Natural killer cell treated with Interleukin-12 subunit alpha and Interleukin-12 subunit beta and Interleukin-15 and Interleukin-18, amount 100 ng/mL, for 72 hours (primary cell): ENCODE measurements at regions not wholly inside any gene's neighbourhood (a gene's known extent, or its start where the extent isn't known, plus 50 kb on each side); places are given as distances from the start of the nearest gene placed in this dataset.

Experiments used
- ATAC-seq, 2 donors: fragments of 150-1000 bp; cut with Tn5 transposase in 1 of 2; sonication (Bioruptor Pico), chemical (Tn5 transposase) in 1 of 2; 2 replicates each; pipeline ENCODE4 v1.10.0; 2021
- DNase-seq: peaks from one replicate; pipeline ENCODE4 v3.0.0; 2022; ENCODE audit warnings: low spot score
- H3K27ac Mint-ChIP-seq, 2 donors: 1 replicate in 1 of 2; 2 replicates in 1 of 2; pipeline ENCODE4 v1.8.0; 2022; ENCODE audit warnings: mixed read lengths in 2 of 2, mild to moderate bottlenecking in 1 of 2, moderate library complexity in 1 of 2
- H3K27me3 Mint-ChIP-seq, 2 donors: 1 replicate in 1 of 2; 2 replicates in 1 of 2; pipeline ENCODE4 v1.8.0; 2022; ENCODE audit warnings: mixed read lengths in 2 of 2
- H3K36me3 Mint-ChIP-seq: one replicate; pipeline ENCODE4 v1.8.0; 2022; ENCODE audit warnings: mixed read lengths
- H3K4me1 Mint-ChIP-seq, 2 donors: 1 replicate in 1 of 2; 2 replicates in 1 of 2; pipeline ENCODE4 v1.8.0; 2022; ENCODE audit warnings: low read depth in 2 of 2, mixed read lengths in 2 of 2, mild to moderate bottlenecking in 1 of 2
- H3K4me3 Mint-ChIP-seq: one replicate; pipeline ENCODE4 v1.8.0; 2022; ENCODE audit warnings: mixed read lengths
- H3K9me3 Mint-ChIP-seq: 2 replicates; pipeline ENCODE4 v1.8.0; 2022; ENCODE audit warnings: mixed read lengths

GRCh38 chr7:54141576-54141975 lies 400.6 kb upstream of the VSTM2A start:
- Mint-ChIP-seq H3K4me1 (no peaks in the 10 kb centered on the region), H3K27ac (no peak overlapping the region), H3K27me3 (no peaks in the 10 kb centered on the region), H3K36me3 (peaks cover 6% of the 10 kb centered on the region), H3K4me3 (no peak overlapping the region), H3K9me3 (peaks cover 24% of the 10 kb centered on the region)
- no peak for DNase-seq
- ATAC-seq = no peak

- Mint-ChIP-seq H3K36me3 (no peaks in the 10 kb centered on the region), H3K27ac (no peak overlapping the region), H3K9me3 (peaks cover 26% of the 10 kb centered on the region), H3K4me1 (no peaks in the 10 kb centered on the region), H3K27me3 (no peaks in the 10 kb centered on the region), H3K4me3 (no peak overlapping the region)
- ATAC-seq (no peak), DNase-seq (no peak)
Observed at GRCh38 chr7:54145716-54146115, 396.5 kb upstream of the VSTM2A start.

GRCh38 chr7:54153462-54153861 lies 388.7 kb upstream of the VSTM2A start:
- Mint-ChIP-seq H3K4me3 (no peak overlapping the region), H3K27ac (no peak overlapping the region), H3K36me3 (peaks cover 9% of the 10 kb centered on the region), H3K27me3 (no peaks in the 10 kb centered on the region), H3K9me3 (peaks cover 23% of the 10 kb centered on the region), H3K4me1 (no peaks in the 10 kb centered on the region)
- DNase-seq (no peak), ATAC-seq (no peak)

- H3K27ac Mint-ChIP-seq = no peak overlapping the region
- no peak for ATAC-seq
- DNase-seq = no peak
- H3K36me3 Mint-ChIP-seq = peaks cover 6% of the 10 kb centered on the region
- H3K27me3 Mint-ChIP-seq = no peaks in the 10 kb centered on the region
- no peaks in the 10 kb centered on the region for H3K4me1 Mint-ChIP-seq
- H3K9me3 Mint-ChIP-seq = peaks cover 14% of the 10 kb centered on the region
- no peak overlapping the region for H3K4me3 Mint-ChIP-seq
Observed at GRCh38 chr7:54159088-54159487, 383.1 kb upstream of the VSTM2A start.

GRCh38 chr7:54161621-54162020 lies 380.6 kb upstream of the VSTM2A start:
- Mint-ChIP-seq H3K36me3 (peaks cover 6% of the 10 kb centered on the region), H3K4me1 (no peaks in the 10 kb centered on the region), H3K27ac (no peak overlapping the region), H3K4me3 (no peak overlapping the region), H3K27me3 (no peaks in the 10 kb centered on the region), H3K9me3 (peaks cover 12% of the 10 kb centered on the region)
- no peak for DNase-seq
- no peak for ATAC-seq

- H3K27me3 Mint-ChIP-seq = no peaks in the 10 kb centered on the region
- DNase-seq (no peak), ATAC-seq (no peak)
- H3K4me1 Mint-ChIP-seq = no peaks in the 10 kb centered on the region
- H3K27ac Mint-ChIP-seq = no peak overlapping the region
- H3K4me3 Mint-ChIP-seq = no peak overlapping the region
- peaks cover 4% of the 10 kb centered on the region for H3K36me3 Mint-ChIP-seq
- peaks cover 7% of the 10 kb centered on the region for H3K9me3 Mint-ChIP-seq
Observed at GRCh38 chr7:54166419-54166818, 375.8 kb upstream of the VSTM2A start.

GRCh38 chr7:54179321-54180029 lies 362.7 kb upstream of the VSTM2A start:
- ATAC-seq (no peak), DNase-seq (no peak)
- Mint-ChIP-seq H3K4me3 (no peak overlapping the region), H3K4me1 (no peaks in the 10 kb centered on the region), H3K27me3 (no peaks in the 10 kb centered on the region), H3K9me3 (peaks cover 35% of the 10 kb centered on the region), H3K36me3 (peaks cover 5% of the 10 kb centered on the region), H3K27ac (no peak overlapping the region)

- DNase-seq = no peak
- Mint-ChIP-seq H3K9me3 (peaks cover 35% of the 10 kb centered on the region), H3K36me3 (peaks cover 5% of the 10 kb centered on the region), H3K27ac (no peak overlapping the region), H3K4me3 (no peak overlapping the region), H3K4me1 (no peaks in the 10 kb centered on the region), H3K27me3 (no peaks in the 10 kb centered on the region)
- no peak for ATAC-seq
Observed at GRCh38 chr7:54180796-54181195, 361.4 kb upstream of the VSTM2A start.

- H3K9me3 Mint-ChIP-seq = peaks cover 35% of the 10 kb centered on the region
Observed at GRCh38 chr7:54183055-54183454, 359.1 kb upstream of the VSTM2A start.

GRCh38 chr7:54186336-54186735 lies 355.8 kb upstream of the VSTM2A start:
- Mint-ChIP-seq H3K9me3 (peaks cover 25% of the 10 kb centered on the region), H3K27me3 (no peaks in the 10 kb centered on the region), H3K27ac (no peak overlapping the region), H3K4me3 (no peak overlapping the region), H3K36me3 (peaks cover 18% of the 10 kb centered on the region), H3K4me1 (no peaks in the 10 kb centered on the region)
- ATAC-seq = no peak
- DNase-seq = no peak

More at GRCh38 chr7:54183055-54183454, 359.1 kb upstream of the VSTM2A start:
- Mint-ChIP-seq H3K27ac (no peak overlapping the region), H3K4me1 (no peaks in the 10 kb centered on the region), H3K27me3 (no peaks in the 10 kb centered on the region), H3K4me3 (no peak overlapping the region), H3K36me3 (peaks cover 9% of the 10 kb centered on the region)
- DNase-seq = no peak
- ATAC-seq = no peak

GRCh38 chr7:54187886-54188685 lies 354.1 kb upstream of the VSTM2A start:
- Mint-ChIP-seq H3K4me1 (no peaks in the 10 kb centered on the region), H3K9me3 (peaks cover 20% of the 10 kb centered on the region), H3K27me3 (no peaks in the 10 kb centered on the region), H3K4me3 (no peak overlapping the region), H3K27ac (no peak overlapping the region), H3K36me3 (peaks cover 18% of the 10 kb centered on the region)
- ATAC-seq (no peak), DNase-seq (no peak)

- DNase-seq (no peak), ATAC-seq (no peak)
- Mint-ChIP-seq H3K4me3 (no peak overlapping the region), H3K27me3 (no peaks in the 10 kb centered on the region), H3K27ac (no peak overlapping the region), H3K9me3 (peaks cover 20% of the 10 kb centered on the region), H3K4me1 (no peaks in the 10 kb centered on the region), H3K36me3 (peaks cover 15% of the 10 kb centered on the region)
Observed at GRCh38 chr7:54188843-54189242, 353.3 kb upstream of the VSTM2A start.

- Mint-ChIP-seq H3K4me1 (no peaks in the 10 kb centered on the region), H3K4me3 (no peak overlapping the region), H3K36me3 (peaks cover 13% of the 10 kb centered on the region), H3K27ac (no peak overlapping the region), H3K9me3 (peaks cover 20% of the 10 kb centered on the region), H3K27me3 (no peaks in the 10 kb centered on the region)
- no peak for ATAC-seq
- no peak for DNase-seq
Observed at GRCh38 chr7:54189330-54189729, 352.8 kb upstream of the VSTM2A start.

- Mint-ChIP-seq H3K4me3 (no peak overlapping the region), H3K4me1 (no peaks in the 10 kb centered on the region), H3K9me3 (peaks cover 14% of the 10 kb centered on the region), H3K27me3 (no peaks in the 10 kb centered on the region), H3K36me3 (peaks cover 16% of the 10 kb centered on the region), H3K27ac (no peak overlapping the region)
- peak in 1 of 2 donors; percentile 41 for ATAC-seq
- DNase-seq = no peak
Observed at GRCh38 chr7:54201501-54201900, 340.7 kb upstream of the VSTM2A start.
